Muscle of arm (tissue), 1 donor: ENCODE measurements at regions not wholly inside any gene's neighbourhood (a gene's known extent, or its start where the extent isn't known, plus 50 kb on each side); places are given as distances from the start of the nearest gene placed in this dataset.

Experiments
- DNase-seq: peaks from one replicate; pipeline ENCODE4 v3.0.0-alpha.2; 2013

DNA sequence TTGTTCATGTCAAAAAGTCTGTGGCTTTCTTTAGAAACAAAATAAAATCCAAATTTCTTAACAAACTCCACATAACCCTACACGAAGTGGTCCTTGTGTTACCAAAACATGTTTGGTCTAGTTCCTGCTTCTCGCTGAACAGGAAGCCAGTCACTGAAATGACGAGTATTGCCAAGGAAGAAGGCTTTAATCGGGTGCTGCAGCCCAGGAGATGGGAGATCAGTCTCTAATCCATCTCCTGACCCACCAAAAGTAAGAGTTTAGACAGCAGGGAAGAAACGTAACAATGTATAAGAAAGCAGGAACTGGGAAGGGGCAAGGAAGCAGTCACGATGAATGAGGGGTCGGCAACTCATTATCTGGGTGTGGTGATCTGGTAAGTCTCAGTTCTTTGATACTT is 144.6 kb upstream of the MAP9 start:
- DNase-seq: no peak

DNA sequence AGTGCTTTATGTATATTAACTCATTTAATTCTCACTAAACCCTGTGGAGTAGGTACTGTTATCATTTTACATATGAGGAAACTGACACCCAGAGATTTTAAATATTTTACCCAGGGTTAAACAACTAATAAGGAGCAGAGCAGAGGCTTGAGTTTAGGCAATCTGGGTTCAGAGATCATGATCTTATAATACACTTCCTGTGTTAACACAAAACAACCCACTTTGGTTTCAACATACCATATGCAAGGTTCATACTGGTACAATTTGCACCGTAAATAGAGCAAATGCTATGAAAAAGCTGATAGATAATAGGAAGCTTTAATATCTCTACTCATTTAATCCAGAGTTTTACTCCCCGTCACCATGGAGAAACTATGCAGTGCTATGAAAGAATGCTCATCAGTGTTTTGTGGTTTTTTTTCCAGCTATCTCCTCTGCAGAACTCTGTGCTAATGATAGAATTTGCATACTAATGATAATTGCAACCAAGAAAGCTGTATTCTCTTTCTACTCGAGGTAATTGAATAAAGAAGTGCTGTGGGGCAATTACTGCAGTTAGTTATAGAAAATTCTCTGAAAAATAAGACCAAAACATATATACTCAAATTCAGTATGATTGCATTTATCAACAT is 138.8 kb upstream of the MAP9 start:
- no peak for DNase-seq

DNA sequence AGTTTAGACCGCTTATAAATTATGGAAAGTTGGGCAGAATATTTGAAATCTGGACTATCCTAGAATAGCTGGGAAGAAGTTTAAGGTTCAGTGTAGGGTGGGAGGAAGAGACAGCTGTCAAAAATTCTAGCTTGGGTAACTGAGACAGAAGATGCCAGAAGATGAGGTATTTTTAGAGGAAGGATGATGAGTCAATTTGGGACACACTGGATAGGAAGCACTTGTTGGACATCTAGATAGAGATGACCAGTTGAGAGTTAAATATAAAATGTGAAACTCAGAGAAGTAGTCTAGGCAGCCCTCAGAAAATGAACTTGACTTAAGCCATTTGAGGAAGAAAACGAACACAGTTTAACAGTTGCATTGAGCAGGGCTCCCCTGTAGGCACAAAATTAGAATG is 137.9 kb upstream of the MAP9 start:
- DNase-seq: no peak

DNA sequence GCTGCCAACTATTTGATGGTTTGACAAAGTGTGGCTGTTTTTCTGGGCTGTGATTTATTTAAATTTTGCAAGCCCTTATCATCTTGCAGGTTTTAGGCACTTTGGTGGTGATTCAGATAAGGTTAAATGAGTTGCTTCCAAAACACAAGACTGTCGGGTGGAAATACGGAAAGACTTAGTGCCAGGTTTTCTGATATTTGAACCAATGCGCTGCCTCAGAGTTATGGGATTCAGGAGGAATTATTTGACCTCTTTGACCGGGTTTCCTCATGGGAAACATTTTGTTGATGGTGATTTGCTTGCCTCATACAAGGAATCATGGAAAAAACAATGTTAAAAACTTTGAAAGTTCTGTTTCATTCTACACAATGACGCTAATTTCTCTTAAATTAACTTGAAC is 136.1 kb upstream of the MAP9 start:
- DNase-seq: peak; percentile 28

- no peak for DNase-seq
These were observed 135.3 kb upstream of the MAP9 start for GRCh38 chr4:155512046-155512445.

GRCh38 chr4:155510771-155511170 is 134.0 kb upstream of the MAP9 start:
- DNase-seq: no peak

DNA sequence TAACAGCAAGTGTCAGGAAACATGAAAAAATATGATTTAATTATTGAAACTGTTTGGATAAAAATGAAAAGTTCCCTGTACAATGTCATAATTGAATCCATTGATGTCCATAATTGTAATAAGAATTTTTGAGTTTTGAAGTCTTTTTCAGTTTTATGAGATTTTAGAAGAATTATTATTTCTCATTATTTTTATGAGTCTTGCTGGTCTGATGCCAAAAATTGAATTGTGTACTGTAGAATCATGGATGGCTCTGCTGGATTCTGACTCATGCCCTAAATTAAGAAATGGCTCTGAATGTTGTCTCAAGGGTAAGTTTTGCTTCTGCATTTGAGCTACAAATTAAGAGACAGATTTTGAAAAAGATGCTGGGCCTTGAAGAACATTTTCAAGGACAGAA is 132.8 kb upstream of the MAP9 start:
- no peak for DNase-seq

GRCh38 chr4:155506745-155507144 is 130.0 kb upstream of the MAP9 start:
- no peak for DNase-seq

- no peak for DNase-seq
These were observed 128.6 kb upstream of the MAP9 start for GRCh38 chr4:155505321-155505720.

DNA sequence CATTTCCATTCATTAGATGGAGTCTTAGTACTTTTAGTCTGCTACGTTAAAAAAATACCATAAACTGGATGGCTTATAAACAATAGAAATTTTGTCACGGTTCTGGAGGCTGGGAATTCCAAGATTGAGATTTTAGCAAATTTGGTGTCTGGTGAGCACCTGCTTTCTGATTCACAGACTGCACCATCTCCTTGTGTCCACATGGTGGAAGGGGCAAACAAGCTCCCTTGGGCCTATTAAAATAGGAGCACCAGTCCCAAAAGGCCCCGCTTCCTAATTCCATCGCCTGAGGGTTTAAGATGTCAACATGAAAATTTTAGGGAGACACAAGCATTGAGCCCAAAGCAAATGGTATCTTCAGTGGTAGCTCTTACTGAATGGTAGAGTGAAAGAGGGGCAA is 120.5 kb upstream of the MAP9 start:
- no peak for DNase-seq

GRCh38 chr4:155496294-155496626 is 119.5 kb upstream of the MAP9 start:
- DNase-seq: no peak

- DNase-seq: no peak
These were observed 119.0 kb upstream of the MAP9 start for GRCh38 chr4:155495572-155496293.

- DNase-seq: no peak
These were observed 117.4 kb upstream of the MAP9 start for GRCh38 chr4:155494037-155494718.

GRCh38 chr4:155491336-155492120 is 114.8 kb upstream of the MAP9 start:
- DNase-seq: no peak

DNA sequence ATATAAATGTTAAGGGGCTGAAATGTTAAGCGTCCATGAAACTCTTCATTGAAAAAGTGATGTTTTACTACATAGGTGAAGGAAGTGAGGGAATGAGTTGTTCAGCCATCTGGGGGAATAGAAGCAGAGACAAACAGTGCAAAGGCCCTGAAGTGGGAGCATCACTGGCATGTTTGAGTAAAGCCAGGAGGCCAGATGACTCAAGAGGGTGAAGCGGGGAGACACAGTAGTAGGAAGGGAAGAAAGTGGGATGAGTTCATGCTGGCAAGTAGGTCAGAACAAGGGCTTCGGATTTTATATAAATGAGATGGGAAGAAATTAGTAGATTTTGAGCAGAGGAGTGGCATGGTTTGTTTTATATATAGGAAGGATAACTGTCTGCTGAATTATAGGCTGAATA is 112.5 kb upstream of the MAP9 start:
- no peak for DNase-seq

DNA sequence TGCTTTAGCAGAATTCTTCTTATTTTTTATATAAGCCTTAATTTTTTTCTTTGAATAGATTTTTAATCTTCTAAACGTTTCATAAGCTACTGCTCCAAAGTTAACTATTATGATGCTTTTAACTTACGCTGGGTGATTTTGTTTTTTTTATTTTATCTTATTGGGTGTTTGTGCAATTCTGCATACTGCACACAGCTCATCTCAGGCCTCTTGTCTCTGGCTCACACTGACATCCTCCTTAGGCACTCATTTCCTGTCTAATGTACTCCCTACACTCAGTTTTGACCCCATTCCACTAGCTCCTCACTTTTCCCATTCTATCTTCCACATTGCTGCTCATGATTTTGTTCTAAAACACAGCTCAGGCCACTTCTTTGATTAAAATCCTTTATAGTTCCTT is 111.9 kb upstream of the MAP9 start:
- no peak for DNase-seq

DNA sequence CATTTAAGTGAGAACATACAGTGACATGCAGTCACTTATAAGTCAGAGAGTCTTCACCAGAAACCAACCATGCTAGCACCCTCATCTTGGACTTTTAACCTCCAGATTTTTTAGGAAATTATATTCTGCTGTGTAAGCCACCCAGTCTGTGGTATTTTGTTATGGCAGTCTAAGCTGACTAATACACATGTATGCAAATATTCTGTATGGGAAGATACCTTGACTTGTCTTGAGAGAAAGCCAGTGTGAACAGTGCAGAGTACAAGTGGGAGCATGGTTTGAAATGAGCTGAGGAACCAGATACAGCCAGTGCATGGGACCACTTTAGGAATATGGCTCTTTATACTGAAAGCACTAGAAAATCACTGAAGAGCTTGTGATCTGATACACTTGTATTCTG is 110.4 kb upstream of the MAP9 start:
- DNase-seq: no peak

- DNase-seq: no peak
These were observed 104.4 kb upstream of the MAP9 start for GRCh38 chr4:155481150-155481549.

DNA sequence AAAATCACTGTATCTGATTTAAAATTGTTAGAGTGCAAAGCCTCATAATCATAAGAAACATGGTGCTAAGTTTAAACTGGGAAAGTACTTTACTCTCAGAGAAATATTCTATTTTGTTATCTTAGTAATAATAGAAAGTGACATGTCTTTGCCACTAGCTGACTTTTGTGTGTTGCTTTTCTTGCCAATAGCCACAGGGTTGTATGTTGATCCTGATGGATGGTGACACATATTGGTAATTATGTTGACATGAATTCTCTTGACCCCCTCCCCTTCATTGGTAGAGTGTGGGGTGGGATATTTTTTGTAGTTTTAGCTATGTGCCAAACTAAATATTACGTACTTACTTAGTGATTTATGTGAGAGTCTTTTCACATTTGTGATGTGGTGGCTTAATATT is 103.1 kb upstream of the MAP9 start:
- no peak for DNase-seq

- DNase-seq: no peak
These were observed 101.6 kb upstream of the MAP9 start for GRCh38 chr4:155478336-155478835.

GRCh38 chr4:155474758-155475157 is 98.0 kb upstream of the MAP9 start:
- DNase-seq: no peak

GRCh38 chr4:155473420-155474095 is 96.8 kb upstream of the MAP9 start:
- no peak for DNase-seq
